NCI-H2081 (cell line): ENCODE measurements at regions not wholly inside any gene's neighbourhood (a gene's known extent, or its start where the extent isn't known, plus 50 kb on each side); places are given as distances from the start of the nearest gene placed in this dataset.

Experiments used
- DNase-seq, 2 experiments: peaks; one replicate each; lab custom pipeline; 2025; lab: John Stamatoyannopoulos, UW

DNA sequence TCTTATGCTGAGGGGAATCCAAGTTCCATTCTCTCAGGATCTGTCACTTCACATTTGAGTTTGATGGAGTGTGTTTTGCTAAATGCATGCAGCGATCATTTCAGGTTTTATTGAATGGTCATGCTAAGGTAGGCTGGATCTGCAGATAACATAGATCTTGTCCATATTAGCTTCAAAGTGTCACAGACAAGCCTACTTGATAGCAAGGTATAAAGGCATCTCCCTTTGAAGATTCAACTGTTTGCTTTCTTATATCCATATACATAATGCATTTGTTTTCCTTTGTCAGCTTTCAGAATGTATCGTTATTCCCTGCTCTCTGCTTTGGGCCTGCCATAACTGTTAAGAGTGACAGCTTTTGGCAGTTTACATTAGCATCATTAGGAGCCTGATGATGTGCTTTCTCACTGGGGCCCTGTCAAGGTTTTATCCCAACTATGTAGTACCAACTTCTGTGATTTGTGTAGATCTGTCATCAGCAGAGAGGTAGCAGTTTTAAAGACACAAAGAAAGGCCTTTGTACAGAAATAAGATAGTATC, 604.3 kb upstream of the CDH7 start:
- DNase-seq: no peak

DNA sequence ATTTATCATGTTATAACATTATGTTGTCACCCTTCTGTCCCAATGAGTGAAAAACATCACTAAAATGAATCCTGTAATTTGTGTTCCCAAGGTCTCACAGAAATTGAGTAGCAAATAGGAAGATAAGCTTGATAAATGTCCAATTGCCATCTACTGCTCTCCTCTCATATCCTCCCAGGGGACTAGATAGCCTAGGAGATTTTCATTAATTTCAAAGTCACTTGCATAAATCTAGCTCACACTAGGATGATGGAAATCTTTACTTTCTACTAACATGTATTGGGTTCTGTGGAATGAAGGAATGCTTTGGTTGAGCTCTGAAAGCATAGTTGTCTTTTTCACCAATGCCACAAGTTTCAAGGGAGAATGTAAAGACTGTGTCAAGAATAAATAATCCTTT, 605.5 kb upstream of the CDH7 start:
- DNase-seq: no peak

DNA sequence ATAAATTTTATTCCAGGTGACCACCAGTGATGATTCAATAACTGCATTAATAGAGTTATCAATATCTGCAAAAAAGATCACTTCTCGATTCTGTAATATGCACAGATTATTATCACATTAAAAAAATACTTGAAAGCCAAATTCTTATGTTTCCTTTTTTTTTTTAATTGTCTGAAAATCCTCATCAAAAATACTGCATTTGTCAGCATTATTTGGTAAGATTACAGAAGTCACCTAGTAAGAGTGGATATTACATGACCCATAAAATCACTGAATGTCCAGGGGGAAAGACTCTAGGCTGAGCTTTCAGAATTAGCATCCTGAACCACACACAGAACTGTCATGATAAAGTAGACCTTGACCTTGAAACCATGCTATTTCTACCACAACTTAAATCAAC, 617.2 kb upstream of the CDH7 start:
- no peak for DNase-seq

DNA sequence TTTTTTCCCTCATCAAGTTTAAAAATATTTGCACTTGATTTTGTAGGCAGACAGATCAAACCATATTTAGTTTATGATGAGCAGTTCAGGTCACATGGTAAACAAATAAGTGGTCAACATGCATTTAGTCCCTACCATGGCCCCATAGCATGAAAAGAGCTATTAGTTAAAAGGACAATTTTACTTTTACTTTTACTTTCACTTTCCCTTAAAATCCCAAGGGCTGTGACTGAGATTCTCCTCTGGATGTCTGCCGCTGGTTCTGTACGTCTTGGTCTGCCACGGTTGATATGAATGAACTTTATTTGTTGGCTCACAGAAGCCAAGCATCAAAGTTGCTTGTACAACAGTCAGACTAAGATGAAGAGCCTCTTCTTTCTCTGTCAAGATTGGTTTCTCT, 626.2 kb upstream of the CDH7 start:
- no peak for DNase-seq

DNA sequence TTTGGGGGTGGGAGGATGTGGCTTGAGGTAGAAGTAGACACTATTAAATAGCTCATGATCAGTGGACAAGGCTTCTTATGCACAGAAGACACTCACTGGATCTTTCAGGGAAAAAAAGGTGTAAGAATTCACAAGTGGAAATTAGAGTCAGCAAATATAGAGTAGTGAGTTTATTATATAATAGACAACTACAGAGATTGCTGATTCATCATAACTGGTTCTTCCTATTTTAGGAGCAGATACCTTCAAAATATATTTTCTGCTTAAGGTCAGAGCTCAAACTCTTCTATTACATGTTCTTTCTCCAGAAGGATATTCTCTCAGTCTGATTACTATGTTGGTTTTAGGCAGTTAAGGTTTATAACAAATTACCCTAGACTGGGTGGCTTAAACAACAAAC, 646.9 kb upstream of the CDH7 start:
- DNase-seq: no peak

DNA sequence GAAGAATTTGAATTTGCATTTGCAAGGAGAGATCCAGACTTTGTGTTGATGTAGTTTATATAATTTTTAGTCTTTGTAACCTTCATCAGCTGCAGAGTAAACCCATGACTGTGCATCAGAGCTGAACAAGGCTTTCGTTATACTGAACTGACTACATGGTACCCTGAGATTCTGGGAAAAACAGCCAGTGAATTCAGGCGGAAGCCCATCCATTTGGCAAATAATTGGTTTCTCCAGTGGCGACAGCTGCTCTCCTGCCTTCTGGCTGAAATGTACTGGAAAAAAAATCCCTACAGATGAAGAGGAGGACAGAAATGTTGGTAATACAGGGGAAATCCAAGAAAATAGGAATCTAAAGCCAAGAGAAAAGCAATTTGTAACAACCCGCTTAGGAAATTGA, 657.5 kb upstream of the CDH7 start:
- DNase-seq: no peak

DNA sequence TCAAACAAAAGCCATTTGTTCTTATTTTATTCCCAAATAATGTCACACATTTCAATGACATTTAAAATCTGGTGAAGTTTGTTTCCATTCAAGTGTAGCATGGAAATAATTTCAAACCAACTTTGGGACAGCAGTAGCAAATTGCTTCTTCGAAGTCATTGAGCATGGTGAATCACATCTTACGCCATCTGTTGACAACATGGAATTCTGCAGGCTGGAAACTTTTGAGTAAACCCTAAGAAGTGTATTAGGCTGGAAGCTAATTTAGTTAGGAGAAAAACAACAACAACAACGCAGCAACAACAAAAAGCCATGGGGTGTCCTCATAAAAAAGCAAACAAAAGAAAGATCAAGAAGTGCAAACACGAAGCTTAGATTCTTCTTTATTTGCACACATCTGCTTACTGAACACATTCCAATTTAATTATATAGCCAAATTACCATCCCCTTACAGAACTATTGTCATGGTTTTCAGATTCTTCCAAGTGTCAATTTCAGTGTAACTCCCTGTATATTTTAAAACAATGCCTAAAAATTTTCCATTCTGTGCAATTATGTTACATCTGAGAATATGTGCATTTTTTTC, 659.0 kb upstream of the CDH7 start:
- DNase-seq: peak in 1 of 2 experiments; percentile 37

DNA sequence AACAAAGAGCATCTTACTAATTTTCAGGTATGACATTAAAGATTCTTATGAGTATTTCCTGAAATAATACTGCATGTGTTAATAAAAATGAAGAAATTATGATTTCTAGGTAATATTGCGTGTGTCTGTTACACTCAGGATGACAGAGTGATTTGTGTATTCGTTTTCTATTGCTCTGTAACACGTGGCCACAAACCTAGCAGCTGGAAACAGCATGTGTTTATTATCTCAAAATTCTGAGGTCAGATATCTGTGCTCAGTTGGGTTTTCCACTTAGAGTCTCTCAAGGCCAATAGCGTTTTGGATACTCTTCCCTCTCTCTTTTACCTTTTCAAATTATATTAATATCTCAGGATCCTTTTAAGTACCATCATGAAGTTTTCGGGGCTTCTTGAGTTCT, 667.9 kb upstream of the CDH7 start:
- no peak for DNase-seq

DNA sequence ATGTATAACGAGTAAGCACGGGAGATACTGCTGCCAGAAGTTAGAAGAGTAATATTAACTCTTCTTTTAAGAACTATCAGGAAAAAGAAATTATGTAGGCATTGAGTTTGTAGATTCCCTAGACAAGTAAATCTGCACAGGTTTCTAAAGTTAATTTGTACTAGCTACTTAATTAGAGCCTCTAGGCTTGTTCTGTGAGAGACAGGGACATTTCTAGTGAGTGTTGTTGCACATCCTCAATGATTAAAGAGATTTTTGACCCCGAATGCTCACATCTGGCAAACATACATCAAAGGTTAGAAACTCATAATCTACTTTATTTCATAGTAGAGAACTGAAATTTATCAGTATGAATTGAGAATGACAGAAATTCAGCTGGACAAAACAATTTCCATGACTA, 669.0 kb upstream of the CDH7 start:
- no peak for DNase-seq

DNA sequence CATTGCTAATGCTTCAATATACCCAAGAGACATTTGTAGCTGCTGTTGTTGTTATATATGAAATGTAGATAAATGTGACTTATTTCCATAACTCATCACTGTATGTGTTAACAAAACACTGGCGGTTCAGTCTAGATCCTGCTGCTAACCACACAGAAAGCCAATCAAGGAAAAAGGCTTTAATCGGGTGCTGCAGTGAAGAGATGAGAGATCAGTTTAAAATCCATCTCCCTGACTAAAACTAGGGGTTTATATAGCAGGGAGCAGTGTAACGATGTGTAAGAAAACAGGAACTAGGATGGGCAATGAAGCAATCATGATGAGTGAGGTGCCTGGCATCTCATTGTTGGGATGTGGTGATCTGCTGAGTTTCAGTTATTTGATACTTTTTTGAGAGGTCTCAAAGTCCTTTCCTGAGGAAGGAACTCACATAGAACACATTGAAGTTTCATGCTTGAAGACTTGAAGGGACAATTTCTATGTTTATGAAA, 677.7 kb upstream of the CDH7 start:
- DNase-seq: no peak

DNA sequence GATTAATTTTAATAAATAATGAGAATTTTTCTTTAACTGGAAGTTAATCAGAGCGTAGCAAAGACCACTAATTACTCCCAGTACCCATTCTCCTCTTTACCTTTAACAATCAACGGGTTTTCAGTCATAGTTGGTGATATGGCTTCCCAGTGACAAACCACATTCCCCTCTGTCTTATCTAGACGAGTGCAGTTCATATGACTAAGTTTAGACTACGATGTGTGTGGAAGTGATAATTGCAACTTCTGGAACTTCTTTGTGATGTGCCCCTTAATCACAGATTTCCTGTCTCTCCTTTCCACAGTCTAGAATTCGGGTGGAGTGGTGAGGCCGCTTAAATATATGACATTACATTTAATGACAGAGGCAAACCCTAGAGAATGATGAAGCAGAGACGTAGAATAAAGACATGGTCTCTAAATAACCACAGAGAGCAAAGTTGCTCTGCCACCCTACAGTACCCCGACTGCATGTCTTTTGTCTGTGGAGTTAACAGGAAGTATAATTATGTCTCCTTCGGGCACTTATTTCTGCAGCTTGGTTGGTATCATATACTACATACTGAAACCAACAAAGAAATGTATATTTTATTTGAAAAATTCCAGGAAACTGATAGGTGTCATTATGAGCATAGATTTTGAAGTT, 693.3 kb upstream of the CDH7 start:
- DNase-seq: no peak

DNA sequence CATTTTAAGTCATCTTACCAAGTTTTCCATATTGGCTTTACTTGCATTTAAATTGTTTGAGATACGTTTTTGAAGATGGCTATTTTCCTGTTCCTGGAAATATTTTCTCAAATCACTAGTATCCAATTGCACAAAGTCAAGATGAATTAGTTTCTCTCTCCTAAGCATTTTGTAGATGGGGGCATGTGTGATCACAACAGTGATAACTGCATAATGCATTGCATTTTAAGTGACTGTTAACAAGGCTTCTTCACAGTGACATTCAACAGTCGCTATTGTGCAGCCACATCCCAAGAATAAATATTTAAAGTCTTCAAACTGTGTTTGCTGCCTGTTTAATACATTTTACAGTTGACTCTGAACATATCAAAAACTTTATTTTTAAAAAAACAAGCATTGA, 694.2 kb upstream of the CDH7 start:
- DNase-seq: no peak

DNA sequence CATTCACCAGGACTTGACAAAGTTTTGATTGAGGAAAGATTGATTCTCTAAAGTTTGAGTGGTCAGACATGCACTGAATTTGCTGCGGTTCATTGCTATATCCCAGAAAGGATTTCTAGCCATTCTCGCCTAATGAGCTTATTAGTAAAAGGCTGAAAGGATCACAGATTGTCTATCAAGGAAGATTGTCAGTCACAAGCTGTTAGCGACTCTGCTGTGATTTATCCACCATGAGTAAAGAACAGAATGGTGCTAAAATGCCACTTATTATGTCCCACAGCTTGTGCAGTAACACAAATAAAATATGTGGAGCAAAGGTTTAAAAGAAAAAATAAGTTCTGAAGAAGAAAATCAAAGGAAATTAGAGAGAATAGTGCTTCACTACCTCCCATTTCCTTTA, 701.2 kb upstream of the CDH7 start:
- DNase-seq: no peak

DNA sequence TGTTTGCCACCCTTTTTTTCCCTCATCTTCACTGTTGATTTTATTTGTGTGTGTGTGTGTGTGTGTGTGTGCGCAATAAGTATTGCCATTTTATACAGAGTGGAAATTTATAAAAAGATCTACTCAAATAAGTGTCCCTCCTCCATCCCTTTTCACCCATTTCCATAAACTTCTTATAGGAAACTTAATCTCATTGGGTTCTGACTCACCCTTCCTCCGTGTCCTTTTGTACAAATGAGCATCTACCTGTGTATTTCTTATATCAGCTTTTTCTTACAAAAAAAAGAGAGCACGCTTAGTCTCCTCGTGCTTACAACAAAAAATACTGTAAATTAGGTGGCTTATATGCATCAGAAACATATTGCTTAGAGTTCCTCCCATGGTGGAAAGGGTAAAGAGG, 711.2 kb upstream of the CDH7 start:
- DNase-seq: no peak

DNA sequence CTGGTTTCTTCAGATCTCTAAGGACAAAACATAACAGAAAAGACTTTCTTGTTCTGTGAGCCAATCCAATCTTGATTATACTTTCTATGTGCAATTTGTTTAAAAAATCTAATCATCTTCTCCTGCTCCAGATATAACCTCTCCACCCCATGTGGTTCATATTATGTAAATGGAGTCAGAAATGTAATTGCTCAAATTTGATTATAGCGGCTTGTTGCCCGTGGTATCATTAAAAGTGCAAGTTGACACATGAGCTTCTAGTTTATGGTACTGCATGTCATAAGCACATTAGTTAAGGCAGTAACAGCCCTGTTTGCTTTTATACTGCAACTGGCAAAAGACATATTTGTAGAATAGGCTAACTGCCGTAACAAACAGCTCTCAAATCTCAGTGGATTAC, 715.1 kb upstream of the CDH7 start:
- DNase-seq: no peak

DNA sequence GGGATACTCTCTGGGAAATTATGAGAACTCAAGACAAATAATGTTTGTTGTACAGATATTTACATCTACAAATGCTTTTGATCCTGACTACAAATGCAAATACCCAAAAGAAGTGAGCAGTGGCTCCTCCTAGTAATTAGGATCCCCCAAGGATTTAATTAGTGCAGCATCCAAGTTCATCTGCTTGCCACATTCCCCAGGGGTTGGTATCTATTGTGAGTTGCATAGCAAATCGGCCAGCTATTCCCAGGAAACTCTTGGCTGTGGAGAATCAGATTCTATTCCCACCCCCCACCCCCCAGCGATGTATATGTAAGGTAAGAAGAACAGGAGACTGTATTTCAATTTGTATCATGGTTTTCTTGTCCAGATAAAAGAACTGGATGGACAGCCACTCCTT, 725.1 kb upstream of the CDH7 start:
- no peak for DNase-seq

DNA sequence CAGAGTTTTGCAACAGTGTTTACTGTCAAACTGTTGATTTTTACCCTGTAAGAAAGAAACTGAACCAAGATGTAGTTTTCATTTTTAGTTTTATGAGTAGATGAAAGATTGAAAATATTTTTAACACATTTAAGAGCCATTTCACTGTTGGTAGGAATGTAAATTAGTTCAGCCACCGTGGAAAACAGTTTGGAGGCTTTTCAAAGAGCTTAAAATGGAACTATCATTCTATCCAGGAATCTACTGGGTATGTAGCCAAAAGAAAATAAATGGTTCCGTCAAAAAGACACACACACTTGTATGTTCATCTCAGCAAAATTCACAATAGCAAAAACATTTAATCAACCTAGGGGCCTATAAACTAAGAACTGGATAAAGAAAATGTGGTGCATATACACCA, 729.8 kb upstream of the CDH7 start:
- DNase-seq: no peak

DNA sequence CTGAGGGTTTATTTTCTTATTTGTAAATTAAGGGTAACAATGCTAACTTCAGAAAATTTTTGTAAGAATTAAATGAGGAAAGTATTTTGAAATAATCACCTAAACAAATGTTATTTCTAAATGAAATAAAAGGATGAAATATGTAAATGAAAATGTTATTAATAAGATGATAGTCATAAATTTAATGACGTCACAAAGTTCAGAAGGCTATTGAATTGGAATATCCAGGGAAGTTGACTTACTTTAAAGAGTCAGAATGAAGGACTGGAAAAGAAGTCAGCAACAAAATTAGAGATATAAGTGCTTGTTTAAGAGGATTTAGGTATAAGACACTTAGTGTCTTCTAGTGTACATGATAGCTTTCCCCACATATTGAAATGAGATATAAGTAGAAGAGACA, 732.6 kb upstream of the CDH7 start:
- DNase-seq: no peak

DNA sequence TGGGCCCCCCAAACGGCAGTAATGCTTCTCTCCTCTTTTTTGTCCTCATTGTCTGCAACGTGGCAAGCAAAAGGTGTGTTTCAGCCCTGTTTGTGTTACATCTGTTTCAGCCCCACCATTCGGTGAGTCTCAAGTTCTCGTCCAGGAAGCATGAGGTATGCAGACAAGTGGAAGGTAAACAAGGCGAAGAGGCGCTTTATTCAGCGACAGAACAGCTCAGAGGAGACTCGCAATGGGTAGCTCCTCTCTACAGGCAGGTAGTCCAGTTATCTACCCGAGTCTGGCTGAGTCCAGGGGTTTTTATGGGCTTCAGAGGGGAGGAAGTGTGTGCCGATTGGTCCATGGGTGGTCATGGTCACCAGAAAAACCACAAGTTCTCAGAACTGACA, 733.4 kb upstream of the CDH7 start:
- DNase-seq: no peak

DNA sequence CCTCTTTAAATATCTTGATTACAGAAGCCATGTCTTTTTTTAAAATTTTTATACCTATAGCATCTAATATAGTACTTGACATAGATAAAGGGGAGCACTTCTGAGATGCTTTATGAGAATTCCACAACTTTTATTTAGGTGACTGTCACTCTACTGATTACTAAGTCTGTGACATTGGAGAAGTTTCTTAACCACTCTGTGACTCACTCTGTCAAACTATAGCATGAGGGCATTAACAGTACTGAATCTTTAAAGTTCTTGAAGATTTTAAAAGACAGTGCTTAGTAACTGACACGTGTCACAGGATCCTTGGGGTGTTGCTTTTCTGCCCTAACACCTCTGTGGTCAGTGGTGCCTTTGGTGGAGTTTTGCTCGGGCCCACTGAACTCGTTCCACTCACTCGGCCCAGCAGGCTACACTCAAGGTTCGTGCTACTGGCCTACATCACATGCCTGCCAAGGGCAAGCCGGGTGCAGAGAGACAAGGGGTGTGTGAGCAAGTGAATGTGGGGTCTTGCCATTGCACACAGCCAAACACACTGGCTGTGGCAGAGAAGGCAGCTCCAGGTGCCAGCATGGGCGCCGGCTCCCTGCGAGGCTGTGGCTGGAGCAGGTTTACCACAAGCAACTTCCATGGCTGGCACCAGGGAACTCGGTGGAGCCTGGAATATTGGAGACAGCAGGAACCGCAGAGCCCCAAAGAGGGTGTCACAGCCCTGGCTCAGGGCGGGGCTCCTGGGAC, 734.0 kb upstream of the CDH7 start:
- DNase-seq: no peak

DNA sequence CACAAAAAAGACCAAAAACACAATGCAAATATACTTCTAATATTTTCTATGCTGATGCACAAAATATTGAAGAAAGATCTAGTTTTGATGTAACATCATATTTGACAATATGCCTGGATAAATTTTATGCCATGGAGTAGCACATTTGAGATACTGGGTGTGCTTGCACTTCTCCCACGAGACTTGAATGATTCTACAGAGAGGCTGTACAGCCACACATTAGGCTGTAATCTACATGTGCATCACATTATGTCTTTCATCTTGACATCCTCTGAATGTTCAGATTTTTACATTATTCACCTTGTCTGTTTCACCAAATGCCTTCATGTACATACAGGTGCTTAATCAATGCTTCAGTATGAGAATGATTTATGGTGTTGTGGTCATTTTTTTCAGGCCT, 756.4 kb upstream of the CDH7 start:
- no peak for DNase-seq

DNA sequence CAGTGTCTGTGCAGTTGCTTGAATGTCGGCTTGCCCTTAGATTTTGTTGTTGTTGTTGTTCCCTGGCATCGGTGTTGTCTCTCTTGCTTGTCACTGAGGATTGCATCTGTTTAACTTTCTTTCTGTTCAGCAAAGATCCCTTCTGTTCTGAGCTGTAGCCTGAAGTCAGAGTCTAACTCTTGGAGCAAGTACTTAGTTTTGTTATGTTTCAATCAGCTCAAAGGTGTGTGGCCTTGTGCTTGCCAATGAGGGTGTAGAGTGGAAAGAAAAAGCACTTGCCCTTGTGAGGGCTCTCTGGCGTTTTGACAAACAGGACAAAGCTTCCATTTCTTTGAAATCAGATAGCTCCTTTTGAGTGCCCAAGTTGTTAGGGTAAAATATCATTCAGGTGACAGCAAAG, 757.1 kb upstream of the CDH7 start:
- no peak for DNase-seq

DNA sequence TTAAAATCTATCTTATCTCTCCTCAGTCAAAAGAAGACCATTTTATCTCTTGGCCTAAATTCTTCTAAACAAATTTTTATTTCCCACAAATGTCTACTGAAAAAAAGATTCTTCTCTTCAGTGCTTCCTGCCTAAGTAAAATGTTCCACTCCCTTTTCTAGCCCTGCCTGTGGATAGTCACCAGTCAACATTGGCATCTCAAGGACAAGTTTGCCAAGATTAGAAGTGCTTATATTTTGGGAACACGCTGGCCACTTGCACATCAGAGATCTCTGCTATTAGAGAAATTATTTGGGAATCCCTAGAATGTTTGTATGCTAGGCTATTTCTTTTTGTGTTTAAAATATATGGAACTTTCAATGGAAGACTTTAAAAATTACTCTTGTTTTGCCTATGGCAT, 758.2 kb upstream of the CDH7 start:
- DNase-seq: no peak
